Body of pancreas (tissue), 4 donors: ENCODE measurements at regions not wholly inside any gene's neighbourhood (a gene's known extent, or its start where the extent isn't known, plus 50 kb on each side); places are given as distances from the start of the nearest gene placed in this dataset.

Experiments used
- ATAC-seq: fragments of 150-250 bp; one replicate; pipeline ENCODE4 v1.9.1; 2016
- DNase-seq, 4 donors: peaks; one replicate each; pipeline ENCODE4 v3.0.0-alpha.2; 2019
- H3K27ac ChIP-seq, 4 donors: fragments of 200-600 bp; sonication (generic); 1 replicate in 3 of 4; 2 replicates in 1 of 4; pipeline versions ENCODE4 v1.5.1 to v1.6.1; 2016 to 2019; ENCODE audit warnings: mild to moderate bottlenecking in 1 of 4, mixed read lengths in 1 of 4, moderate library complexity in 1 of 4
- H3K27me3 ChIP-seq, 2 donors: fragments of 200-600 bp; sonication (generic); one replicate each; pipeline ENCODE4 v1.6.0; 2016; ENCODE audit warnings: mild to moderate bottlenecking in 1 of 2
- H3K36me3 ChIP-seq, 2 donors: fragments of 200-600 bp; sonication (generic); replicated peaks in 1 of 2; 2 replicates each; pipeline ENCODE4 v1.5.1; 2016; ENCODE audit warnings: low read depth in 2 of 2; ENCODE audit not compliant: insufficient read depth in 1 of 2
- H3K4me1 ChIP-seq: fragments of 200-600 bp; sonication (generic); one replicate; pipeline ENCODE4 v1.6.0; 2016
- H3K4me3 ChIP-seq, 2 donors: fragments of 200-600 bp; sonication (generic); 1 replicate in 1 of 2; 2 replicates in 1 of 2; pipeline ENCODE4 v1.5.1; 2016 to 2019
- H3K9me3 ChIP-seq, 3 donors: fragments of 200-600 bp; sonication (generic); 1 replicate in 2 of 3; 2 replicates in 1 of 3; pipeline ENCODE4 v1.5.1; 2016
- CTCF ChIP-seq, 7 experiments: fragments of 450-650 bp in 4 of 7; fragments of 200-600 bp in 3 of 7; sonication (generic) in 3 of 7; IDR thresholded peaks; one replicate each; pipeline ENCODE4 v1.5.1; 2016 to 2019; ENCODE audit warnings: antibody characterized with exemption in 7 of 7
- POLR2A ChIP-seq, 3 donors: fragments of 450-650 bp; IDR thresholded peaks; one replicate each; pipeline ENCODE4 v1.6.1; 2016; ENCODE audit warnings: antibody characterized with exemption in 3 of 3, mild to moderate bottlenecking in 2 of 3
- WGBS, 2 donors: methylation state at CpG; one replicate each; pipeline ENCODE4 v1.1.5; 2017; 5-methylcytosine and 5-hydroxymethylcytosine counted together
- intact Hi-C: fragments of 100-400 bp; cut with DNase I; formaldehyde crosslinking; loops from one replicate; pipeline ENCODE4 v1.15.1; 2023

- no peak for ATAC-seq
- 78 to 81% methylated on average over 2 of the region's 2 CpGs for WGBS, 2 donors
- no peaks in the 10 kb centered on the region for H3K27me3 ChIP-seq
- no peaks in the 10 kb centered on the region for H3K9me3 ChIP-seq
- DNase-seq: no peak
- H3K4me1 ChIP-seq: no peaks in the 10 kb centered on the region
- no peak for TF ChIP-seq POLR2A (IDR thresholded peaks at IDR 0.05)
- TF ChIP-seq CTCF (IDR thresholded peaks at IDR 0.05): no peak
- intact Hi-C loops: no loop called here
- no peaks in the 10 kb centered on the region for H3K36me3 ChIP-seq
- H3K27ac ChIP-seq: no peak overlapping the region
- H3K4me3 ChIP-seq: no peak overlapping the region
Observed at GRCh38 chr18:50444539-50444938, 69.7 kb downstream of the SKA1 start.

DNA sequence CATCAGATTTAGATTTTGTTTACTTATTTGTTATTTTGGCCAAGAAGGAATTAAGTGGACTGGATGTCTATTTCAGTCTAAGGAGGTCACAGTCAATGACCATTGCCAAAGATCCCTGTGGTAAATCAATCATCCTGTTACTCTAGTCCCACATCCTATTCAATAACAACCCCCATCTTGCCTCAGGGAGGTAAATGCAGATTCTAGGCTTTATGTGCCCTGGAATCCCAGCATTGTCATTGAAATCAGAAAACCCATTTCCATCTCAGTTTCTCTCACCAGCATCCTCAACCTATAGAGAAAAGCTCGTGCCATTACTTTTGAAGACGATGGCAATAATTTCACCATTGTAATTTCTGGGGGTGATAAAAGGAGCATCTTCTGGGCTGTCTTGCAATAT lies 71.8 kb downstream of the SKA1 start:
- H3K4me1 ChIP-seq: no peaks in the 10 kb centered on the region
- 62 to 85% methylated on average over 2 of the region's 2 CpGs for WGBS, 2 donors
- DNase-seq: no peak
- no peaks in the 10 kb centered on the region for H3K36me3 ChIP-seq
- no peak for ATAC-seq
- no peak overlapping the region for H3K4me3 ChIP-seq
- TF ChIP-seq POLR2A (IDR thresholded peaks at IDR 0.05): no peak
- TF ChIP-seq CTCF (IDR thresholded peaks at IDR 0.05): no peak
- intact Hi-C loops: no loop called here
- no peaks in the 10 kb centered on the region for H3K27me3 ChIP-seq
- H3K27ac ChIP-seq: no peak overlapping the region
- no peaks in the 10 kb centered on the region for H3K9me3 ChIP-seq

DNA sequence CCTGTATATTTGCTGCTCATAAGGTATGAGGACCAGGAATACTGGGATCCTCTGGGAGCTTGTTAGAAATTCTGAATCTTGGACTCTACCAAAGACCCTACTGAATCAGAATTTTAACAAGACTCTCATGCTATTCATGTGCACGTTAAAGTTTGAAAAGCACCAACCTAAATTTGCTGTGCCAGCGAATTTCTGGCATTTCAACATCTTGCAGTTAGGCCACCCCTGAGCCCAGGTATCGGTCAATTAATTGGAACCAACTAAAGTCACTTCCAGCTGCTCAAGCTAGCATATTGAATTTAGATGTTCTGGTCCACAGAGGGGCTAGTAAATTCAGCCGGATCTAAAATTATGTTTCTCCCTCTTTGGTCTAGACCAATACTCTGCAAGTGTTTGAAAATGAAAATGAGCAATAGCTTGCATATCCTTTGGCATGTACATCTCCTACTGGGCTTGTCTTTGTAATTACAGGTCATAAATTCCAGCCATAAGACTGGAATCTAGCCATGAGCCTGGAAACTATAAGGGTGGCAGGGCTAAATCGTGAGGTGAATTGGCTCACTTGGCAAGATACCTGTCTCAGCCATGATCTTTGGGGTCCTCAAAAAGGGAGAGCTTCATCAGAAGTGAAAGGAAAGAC lies 72.4 kb downstream of the SKA1 start:
- Histone ChIP-seq H3K4me1 (no peaks in the 10 kb centered on the region), H3K27ac (no peak overlapping the region)

DNA sequence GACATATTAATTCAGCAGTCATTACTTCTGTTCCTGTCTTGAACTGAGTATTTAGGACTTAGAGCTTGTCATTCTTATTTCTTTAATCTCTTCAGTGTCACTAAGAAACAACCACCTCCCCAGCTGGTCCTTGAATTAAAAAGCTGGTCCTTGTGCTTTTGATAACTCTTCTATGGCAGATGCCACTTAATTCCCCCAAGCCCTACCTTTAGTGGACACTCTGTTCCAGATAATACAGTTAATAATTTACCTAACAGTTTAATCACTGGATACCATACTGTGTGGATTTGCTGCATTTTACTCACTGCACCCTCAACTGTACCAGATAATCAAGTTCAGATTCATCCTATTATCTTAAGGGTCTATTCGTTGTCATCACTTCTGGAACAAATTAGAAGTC lies 73.1 kb downstream of the SKA1 start:
- TF ChIP-seq CTCF (IDR thresholded peaks at IDR 0.05): no peak
- no peak for TF ChIP-seq POLR2A (IDR thresholded peaks at IDR 0.05)

More for the DNA sequence above, 72.4 kb downstream of the SKA1 start:
- Histone ChIP-seq H3K36me3 (no peaks in the 10 kb centered on the region), H3K27me3 (no peaks in the 10 kb centered on the region), H3K9me3 (no peaks in the 10 kb centered on the region), H3K4me3 (no peak overlapping the region)
- DNase-seq (no peak), ATAC-seq (no peak)
- intact Hi-C loops: no loop called here
- TF ChIP-seq POLR2A (IDR thresholded peaks at IDR 0.05) (no peak), CTCF (IDR thresholded peaks at IDR 0.05) (no peak)
- WGBS, 2 donors: 79% methylated on average over 5 of the region's 5 CpGs

More for the DNA sequence above, 73.1 kb downstream of the SKA1 start:
- no peaks in the 10 kb centered on the region for H3K36me3 ChIP-seq
- H3K4me3 ChIP-seq: no peak overlapping the region
- no peaks in the 10 kb centered on the region for H3K4me1 ChIP-seq
- no peak overlapping the region for H3K27ac ChIP-seq
- no peak for ATAC-seq
- WGBS, 2 donors: 40 to 44% methylated on average over 1 of the region's 1 CpG
- no peak for DNase-seq
- intact Hi-C loops: no loop called here
- H3K27me3 ChIP-seq: no peaks in the 10 kb centered on the region
- no peaks in the 10 kb centered on the region for H3K9me3 ChIP-seq
